Right ventricle myocardium inferior (tissue), 1 donor: ENCODE measurements at regions not wholly inside any gene's neighbourhood (a gene's known extent, or its start where the extent isn't known, plus 50 kb on each side); places are given as distances from the start of the nearest gene placed in this dataset.

ENCODE experiments used
- ATAC-seq: fragments of 200-7000 bp; cut with Tn5 transposase; one replicate; pipeline ENCODE4 v1.9.1; 2020; ENCODE audit warnings: mild to moderate bottlenecking, moderate library complexity
- DNase-seq: peaks from one replicate; pipeline ENCODE4 v3.0.0; 2021; ENCODE audit errors: missing footprints
- intact Hi-C: fragments of 100-400 bp; cut with DNase I; formaldehyde crosslinking; loops from one replicate; pipeline ENCODE4 v1.11.0; 2022
- donor health status: DM: no; HTN: yes; CAD: no; lungs with severe emphysema.

DNA sequence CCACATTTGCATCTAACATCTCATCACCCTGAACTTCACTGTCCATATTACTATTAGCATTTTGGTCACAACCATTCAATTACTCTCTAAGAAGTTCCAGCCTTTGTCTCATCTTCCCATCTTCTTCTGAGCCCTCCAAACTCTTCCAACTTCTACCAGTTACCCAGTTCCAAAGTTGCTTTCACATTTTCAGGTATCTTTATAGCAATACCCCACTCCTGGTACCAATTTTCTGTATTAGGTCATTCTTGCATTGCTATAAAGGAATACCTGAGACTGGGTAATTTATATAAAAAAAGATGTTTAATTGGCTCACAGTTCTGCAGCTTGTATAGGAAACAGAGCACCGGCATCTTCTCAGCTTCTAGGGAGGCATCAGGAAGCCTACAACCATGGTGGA, 64.7 kb upstream of the ARHGAP42 start:
- intact Hi-C loops, result no loop called here
- DNase-seq (no peak), ATAC-seq (no peak)

DNA sequence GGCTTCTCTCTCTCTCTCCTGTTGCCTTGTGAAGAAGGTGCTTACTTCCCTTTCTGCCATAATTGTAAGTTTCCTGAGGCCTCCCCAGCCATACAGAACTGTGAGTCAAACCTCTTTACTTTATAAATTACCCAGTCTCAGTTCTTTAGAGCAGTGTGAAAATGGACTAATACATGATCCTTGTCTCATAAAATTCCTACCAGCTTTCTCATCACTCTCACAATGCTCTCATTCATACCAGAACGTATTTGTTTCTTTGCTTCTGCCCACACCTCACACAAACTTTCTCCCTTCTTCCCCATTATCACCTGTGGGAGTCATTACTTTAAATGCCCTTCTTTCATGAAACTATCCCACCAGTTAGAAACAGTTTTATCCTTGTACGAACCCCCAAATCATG, 62.7 kb upstream of the ARHGAP42 start:
- intact Hi-C loops, result no loop called here

DNA sequence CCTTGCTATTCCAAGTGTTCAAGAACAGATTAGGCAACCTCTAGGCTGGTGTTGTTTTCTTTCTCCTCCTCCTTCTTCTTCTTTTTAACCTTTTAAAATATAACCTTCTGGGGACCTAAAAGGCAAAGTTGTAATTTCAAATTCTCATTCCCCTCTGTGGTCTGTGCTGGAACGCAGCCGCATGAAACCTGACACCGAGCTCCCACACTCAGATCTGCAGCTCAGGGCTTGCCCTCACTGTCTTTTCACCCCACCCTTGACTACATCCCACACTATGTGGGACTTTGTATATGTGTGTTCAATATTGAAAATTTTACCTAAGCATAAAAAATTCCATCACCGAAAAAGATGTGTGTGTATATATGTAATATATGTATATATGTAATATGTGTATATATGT, 62.0 kb upstream of the ARHGAP42 start:
- ATAC-seq, result no peak
- intact Hi-C loops, result no loop called here
- DNase-seq, result no peak

More for the DNA sequence above, 62.7 kb upstream of the ARHGAP42 start:
- ATAC-seq (no peak), DNase-seq (no peak)

DNA sequence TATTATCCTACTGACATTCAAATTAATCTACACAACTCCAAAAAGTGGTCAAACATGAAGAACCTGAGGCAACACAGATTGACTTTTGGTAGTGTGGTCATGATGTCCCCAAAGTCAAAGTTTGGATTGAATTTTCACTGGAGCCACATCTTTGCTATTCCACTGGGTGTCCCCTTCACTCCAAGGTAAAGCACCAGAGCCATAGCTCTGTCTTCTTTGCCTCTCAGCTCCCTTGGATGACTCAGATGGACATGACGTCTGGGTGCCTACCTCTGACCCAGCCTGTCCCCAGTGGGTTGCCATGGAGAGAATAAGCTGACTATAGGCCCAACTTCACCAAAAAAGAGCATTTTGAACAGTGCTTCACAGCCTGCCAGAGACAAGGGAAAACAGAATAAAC, 57.4 kb upstream of the ARHGAP42 start:
- ATAC-seq (no peak), DNase-seq (no peak)
- intact Hi-C loops, result loop anchor here (5.0 to 10.0 kb wide), 3 partner anchors 52 to 228 kb away; no protein-coding TSS in a partner anchor

DNA sequence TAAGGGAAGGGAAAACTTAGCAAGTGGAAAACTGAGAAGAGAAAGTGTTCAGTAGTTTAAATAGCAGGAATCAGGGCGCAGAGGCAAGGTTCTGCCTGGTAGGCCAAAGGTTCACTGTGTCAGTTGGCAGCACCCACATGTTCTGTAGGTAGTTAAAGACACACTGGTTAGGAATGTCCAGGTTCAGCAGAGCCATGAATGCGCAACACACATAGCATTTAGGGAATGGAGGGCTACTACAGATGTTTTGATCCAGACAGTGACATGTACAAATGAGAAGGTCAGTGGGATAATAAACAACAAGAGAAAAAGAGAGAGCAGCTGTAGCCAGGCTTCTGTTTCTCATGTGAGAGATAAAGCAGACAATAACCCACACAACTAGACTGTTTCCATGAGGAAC, 56.2 kb upstream of the ARHGAP42 start:
- no peak for DNase-seq
- intact Hi-C loops, result loop anchor here (5.0 to 10.0 kb wide), 3 partner anchors 54 to 226 kb away; no protein-coding TSS in a partner anchor
- no peak for ATAC-seq

DNA sequence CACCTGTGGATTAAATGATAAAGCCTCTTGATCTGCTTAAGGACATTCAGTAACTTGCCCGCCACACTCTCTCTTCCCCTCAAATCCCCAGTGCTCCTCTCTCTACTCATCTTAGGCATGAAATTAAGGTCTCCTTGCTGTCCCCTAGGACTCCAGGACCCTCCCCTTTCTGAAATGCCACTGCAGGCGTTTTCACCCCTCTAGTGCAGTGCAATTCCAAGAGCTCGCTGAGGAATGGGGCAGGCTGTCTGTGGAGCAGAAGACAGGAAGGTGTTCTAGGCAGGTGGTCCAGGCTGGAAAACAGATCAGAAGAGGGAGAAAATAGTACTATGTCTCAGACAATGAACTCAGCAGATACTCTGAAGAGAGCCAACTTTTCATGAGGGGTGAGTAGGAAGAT, 55.8 kb upstream of the ARHGAP42 start:
- ATAC-seq, result no peak
- intact Hi-C loops, result loop anchor here (5.0 to 10.0 kb wide), 3 partner anchors 54 to 226 kb away; no protein-coding TSS in a partner anchor
- DNase-seq, result peak; percentile 47

DNA sequence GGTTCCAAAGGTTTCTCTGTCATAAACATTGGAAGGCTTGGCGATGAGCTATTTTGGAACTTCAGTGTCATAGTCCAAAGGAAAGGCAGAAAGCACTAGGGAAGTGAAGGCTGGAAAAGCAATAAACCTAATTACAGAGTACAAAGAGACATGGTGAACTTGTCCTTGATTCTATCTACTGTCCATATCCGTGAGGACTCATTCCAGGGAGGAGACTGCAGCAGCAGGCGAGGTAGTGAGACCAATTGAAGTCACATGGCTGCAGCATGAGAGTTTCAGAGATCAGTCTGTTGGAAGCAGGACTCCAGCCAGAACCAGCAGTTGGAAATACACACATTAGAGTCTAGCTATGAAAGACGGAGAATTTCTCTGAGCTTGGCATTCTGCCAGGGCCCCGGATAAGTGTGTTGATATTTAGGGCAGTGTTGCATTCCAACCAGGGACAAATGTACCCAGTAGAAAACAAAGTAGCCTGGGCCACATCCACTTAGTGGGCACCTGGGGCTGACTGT, 54.1 kb upstream of the ARHGAP42 start:
- DNase-seq (peak; percentile 78), ATAC-seq (peak; percentile 87)
- intact Hi-C loops, result loop anchor here (2.0 to 10.0 kb wide), 4 partner anchors 54 to 224 kb away; partner anchors contain the start of gene ARHGAP42

DNA sequence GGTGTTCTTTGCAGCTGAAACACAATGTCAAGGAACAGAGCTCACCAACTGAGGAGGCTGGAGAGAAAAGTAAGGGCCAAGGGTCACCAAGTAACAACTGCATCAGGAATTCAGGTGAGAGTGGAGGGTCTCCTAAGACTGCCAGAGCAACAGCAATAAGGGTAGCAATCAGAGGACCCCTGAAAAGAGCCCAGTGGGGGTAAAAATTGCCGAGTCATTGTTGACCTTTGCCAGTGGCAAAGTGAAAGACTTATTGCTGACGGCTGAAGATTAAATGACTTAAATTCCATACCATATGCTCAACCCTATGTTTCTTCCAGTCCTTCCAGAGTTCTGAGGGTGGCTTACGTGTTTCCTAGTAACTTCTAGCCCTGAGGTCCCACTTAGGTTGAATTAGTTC, 51.9 kb upstream of the ARHGAP42 start:
- no peak for DNase-seq
- intact Hi-C loops, result loop anchor here (10.0 kb wide), 1 partner anchor 100 kb away; no protein-coding TSS in a partner anchor
- ATAC-seq, result no peak

DNA sequence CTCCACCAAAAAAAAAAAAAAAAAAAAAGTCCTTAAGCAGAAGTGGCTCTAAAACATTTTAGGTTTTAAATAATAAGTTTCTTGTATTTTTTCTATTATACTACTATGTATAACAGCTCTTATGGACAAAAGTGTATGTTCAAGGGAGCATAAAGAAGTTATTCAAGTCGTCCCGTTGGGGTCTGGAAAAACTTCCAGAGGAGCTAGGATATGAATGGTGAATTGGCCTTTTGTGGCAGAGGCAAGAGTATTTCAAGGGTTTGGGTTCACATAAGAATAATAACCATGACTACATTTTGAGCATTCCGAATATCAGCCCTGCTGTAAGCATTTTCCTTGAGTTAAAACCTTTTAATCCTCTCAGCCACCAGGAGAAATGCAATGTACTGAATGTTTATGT, 50.6 kb upstream of the ARHGAP42 start:
- ATAC-seq (no peak), DNase-seq (no peak)
- intact Hi-C loops, result loop anchor here (10.0 kb wide), 1 partner anchor 98 kb away; no protein-coding TSS in a partner anchor
